ENCODE measurements at regions not wholly inside any gene's neighbourhood (a gene's known extent, or its start where the extent isn't known, plus 50 kb on each side); places are given as distances from the start of the nearest gene placed in this dataset.
"Not testable (repeated sequence)": the region's sequence is repeated elsewhere in the genome, so short reads cannot be mapped to it uniquely, and the experiment has no call there.

DNA sequence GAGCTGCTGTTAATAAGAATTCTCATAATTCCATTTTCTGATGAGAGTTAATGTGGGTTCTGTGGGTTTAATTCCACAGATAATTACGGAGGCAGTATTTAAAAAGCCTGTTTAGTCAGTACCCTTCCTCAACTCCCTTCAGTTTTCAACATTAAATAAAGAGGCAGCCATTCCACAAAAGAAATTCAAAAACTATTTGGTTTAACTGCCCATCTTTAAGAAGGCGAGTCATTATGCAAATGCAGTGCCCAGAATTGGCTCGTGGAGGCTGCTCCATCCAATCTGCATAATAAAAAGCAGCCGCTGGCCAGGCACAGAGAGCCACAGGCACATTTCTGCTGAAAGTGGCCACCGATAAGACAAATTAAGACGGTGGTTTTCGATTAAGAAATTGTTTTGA lies 194.4 kb upstream of the TOX3 start:
- H3K4me3 ChIP-seq (ENCODE audit: low read depth, low read length) = no peak overlapping the region
- no peak overlapping the region for H3K27ac ChIP-seq

DNA sequence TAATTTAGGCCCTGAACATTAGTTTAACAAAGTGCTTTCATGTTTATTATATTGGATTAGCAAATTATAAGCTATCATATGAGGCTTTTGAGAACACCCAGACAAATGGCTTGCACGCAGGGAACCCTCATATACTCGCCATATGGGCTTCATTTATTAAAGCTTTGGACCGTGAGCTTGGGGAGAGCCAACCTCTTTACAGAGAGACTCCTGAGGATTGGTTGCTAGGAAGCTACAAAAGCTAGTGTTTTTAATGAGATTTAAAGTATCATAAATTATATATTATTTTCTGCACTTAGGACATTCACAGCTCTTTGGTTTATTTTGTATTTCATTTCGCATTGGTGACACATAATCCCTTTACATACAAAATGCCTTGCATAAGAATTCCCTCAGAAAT lies 193.8 kb upstream of the TOX3 start:
- TF ChIP-seq, protein P1, sequence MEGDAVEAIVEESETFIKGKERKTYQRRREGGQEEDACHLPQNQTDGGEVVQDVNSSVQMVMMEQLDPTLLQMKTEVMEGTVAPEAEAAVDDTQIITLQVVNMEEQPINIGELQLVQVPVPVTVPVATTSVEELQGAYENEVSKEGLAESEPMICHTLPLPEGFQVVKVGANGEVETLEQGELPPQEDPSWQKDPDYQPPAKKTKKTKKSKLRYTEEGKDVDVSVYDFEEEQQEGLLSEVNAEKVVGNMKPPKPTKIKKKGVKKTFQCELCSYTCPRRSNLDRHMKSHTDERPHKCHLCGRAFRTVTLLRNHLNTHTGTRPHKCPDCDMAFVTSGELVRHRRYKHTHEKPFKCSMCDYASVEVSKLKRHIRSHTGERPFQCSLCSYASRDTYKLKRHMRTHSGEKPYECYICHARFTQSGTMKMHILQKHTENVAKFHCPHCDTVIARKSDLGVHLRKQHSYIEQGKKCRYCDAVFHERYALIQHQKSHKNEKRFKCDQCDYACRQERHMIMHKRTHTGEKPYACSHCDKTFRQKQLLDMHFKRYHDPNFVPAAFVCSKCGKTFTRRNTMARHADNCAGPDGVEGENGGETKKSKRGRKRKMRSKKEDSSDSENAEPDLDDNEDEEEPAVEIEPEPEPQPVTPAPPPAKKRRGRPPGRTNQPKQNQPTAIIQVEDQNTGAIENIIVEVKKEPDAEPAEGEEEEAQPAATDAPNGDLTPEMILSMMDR (IDR thresholded peaks at IDR 0.05; ENCODE audit: low read depth, low read length) = no peak

More for the DNA sequence above, 194.4 kb upstream of the TOX3 start:
- H3K9me3 ChIP-seq (ENCODE audit: severe bottlenecking) = no peaks in the 10 kb centered on the region
- H3K36me3 ChIP-seq = no peaks in the 10 kb centered on the region
- no peak for DNase-seq
- H3K27me3 ChIP-seq (ENCODE audit: insufficient read depth, low read depth, severe bottlenecking) = no peaks in the 10 kb centered on the region
- TF ChIP-seq, protein P1 (IDR thresholded peaks at IDR 0.05; ENCODE audit: low read depth, low read length) = no peak

DNA sequence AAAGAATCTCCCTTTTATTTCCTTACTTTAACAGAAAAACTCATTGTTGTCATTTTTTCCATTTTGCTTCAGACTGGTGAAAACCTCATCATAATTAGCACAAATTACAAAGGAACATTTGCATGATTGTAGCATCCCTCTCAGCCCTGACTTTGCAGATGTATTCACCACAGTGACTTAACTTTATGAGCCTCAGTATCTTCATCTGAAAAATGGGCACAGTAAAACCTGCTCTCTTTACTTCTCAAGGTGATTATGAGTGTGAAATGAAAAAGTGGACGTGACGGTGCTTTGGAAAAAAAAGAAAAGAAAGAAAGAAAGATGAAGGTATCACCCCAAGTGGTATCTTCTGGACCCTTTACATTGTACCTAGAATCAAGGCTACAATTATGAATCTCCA lies 193.4 kb upstream of the TOX3 start:
- Histone ChIP-seq H3K4me3 (ENCODE audit: low read depth, low read length) (no peak overlapping the region), H3K9me3 (ENCODE audit: severe bottlenecking) (no peaks in the 10 kb centered on the region), H3K36me3 (no peaks in the 10 kb centered on the region), H3K27ac (no peak overlapping the region), H3K27me3 (ENCODE audit: insufficient read depth, low read depth, severe bottlenecking) (no peaks in the 10 kb centered on the region)
- TF ChIP-seq, protein P1 (IDR thresholded peaks at IDR 0.05; ENCODE audit: low read depth, low read length) = no peak
- no peak for DNase-seq

More for the DNA sequence above, 193.8 kb upstream of the TOX3 start:
- Histone ChIP-seq H3K27ac (no peak overlapping the region), H3K27me3 (ENCODE audit: insufficient read depth, low read depth, severe bottlenecking) (no peaks in the 10 kb centered on the region), H3K36me3 (no peaks in the 10 kb centered on the region), H3K9me3 (ENCODE audit: severe bottlenecking) (no peaks in the 10 kb centered on the region), H3K4me3 (ENCODE audit: low read depth, low read length) (no peak overlapping the region)
- no peak for DNase-seq

DNA sequence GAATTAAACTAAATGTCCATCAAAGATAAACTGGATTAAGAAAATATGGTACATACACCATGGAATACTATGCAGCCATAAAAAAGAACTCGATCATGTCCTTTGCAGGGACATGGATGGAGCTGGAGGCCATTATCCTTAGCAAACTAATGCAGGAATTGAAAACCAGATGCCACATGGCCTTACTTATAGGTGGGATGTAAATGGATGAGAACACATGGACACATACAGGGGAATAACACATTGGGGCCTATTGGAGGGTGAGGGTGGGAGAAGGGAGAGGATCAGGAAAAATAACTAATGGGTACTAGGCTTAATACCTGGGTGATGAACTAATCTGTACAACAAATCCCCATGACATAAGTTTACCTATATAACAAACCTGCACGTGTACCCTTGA lies 192.0 kb upstream of the TOX3 start:
- H3K36me3 ChIP-seq; H3K9me3 ChIP-seq (ENCODE audit: severe bottlenecking); H3K27ac ChIP-seq; DNase-seq; H3K4me3 ChIP-seq (ENCODE audit: low read depth, low read length); H3K27me3 ChIP-seq (ENCODE audit: insufficient read depth, low read depth, severe bottlenecking): not testable (repeated sequence)

DNA sequence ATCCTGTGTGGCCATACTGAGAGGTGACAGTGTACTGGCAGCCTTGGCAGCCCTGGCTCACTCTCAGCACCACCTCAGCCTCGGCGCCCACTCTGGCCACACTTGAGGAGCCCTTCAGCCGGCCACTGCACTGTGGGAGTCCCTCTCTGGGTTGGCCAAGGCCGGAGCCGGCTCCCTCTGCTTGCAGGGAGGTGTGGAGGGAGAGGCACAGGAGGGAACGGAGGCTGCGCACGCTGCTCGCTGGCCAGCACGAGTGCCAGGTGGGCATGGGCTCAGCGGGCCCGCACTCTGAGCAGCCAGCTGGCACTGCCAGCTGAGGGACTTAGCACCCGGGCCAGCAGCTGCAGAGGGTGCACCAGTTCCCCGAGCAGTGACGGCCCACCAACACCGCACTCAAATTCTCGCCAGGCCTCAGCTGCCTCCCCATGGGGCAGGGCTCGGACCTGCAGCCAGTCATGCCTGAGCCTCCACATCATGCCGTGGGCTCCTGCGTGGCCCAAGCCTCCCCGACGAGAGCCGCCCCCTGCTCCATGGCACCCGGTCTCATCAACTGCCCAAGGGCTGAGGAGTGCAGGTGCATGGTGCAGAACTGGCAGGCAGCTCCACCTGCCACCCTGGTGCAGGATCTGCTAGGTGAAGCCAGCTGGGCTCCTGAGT lies 184.4 kb upstream of the TOX3 start:
- Histone ChIP-seq H3K27me3 (ENCODE audit: insufficient read depth, low read depth, severe bottlenecking) (no peaks in the 10 kb centered on the region), H3K9me3 (ENCODE audit: severe bottlenecking) (no peaks in the 10 kb centered on the region), H3K36me3 (no peaks in the 10 kb centered on the region), H3K4me3 (ENCODE audit: low read depth, low read length) (no peak overlapping the region), H3K27ac (no peak overlapping the region)
- DNase-seq = no peak
- TF ChIP-seq, protein P1 (IDR thresholded peaks at IDR 0.05; ENCODE audit: low read depth, low read length) = no peak

DNA sequence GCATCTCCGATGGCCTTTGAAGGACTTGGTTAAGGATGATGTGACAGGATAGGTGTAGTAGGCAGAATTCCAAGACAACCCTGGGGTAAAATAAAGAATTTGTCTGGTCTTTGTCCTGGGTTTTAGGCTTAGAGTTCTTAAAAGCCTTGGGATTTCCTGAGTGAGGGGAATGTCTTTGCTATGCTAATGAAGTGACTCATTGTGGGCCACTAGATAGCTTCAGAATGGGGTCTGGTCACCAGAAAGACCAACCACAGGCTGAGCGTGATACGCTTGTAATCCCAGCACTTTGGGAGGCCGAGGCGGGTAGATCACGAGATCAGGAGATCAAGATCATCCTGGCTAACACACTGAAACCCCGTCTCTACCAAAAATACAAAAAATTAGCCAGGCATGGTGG lies 182.8 kb upstream of the TOX3 start:
- no peak for DNase-seq
- TF ChIP-seq, protein P1 (IDR thresholded peaks at IDR 0.05; ENCODE audit: low read depth, low read length) = no peak
- H3K9me3 ChIP-seq (ENCODE audit: severe bottlenecking) = no peaks in the 10 kb centered on the region
- no peak overlapping the region for H3K4me3 ChIP-seq (ENCODE audit: low read depth, low read length)
- H3K36me3 ChIP-seq = no peaks in the 10 kb centered on the region
- no peaks in the 10 kb centered on the region for H3K27me3 ChIP-seq (ENCODE audit: insufficient read depth, low read depth, severe bottlenecking)
- no peak overlapping the region for H3K27ac ChIP-seq

Data from WERI-Rb-1 (cell line).